DOHH2 (cell line): ENCODE measurements at regions not wholly inside any gene's neighbourhood (a gene's known extent, or its start where the extent isn't known, plus 50 kb on each side); places are given as distances from the start of the nearest gene placed in this dataset.

Source experiments
- H3F3A ChIP-seq: fragments of 200-600 bp; sonication (generic), shearing (Covaris generic); 2 replicates; pipeline ENCODE4 v1.6.0; 2016; ENCODE audit warnings: antibody characterized with exemption, mild to moderate bottlenecking; ENCODE audit not compliant: control insufficient read depth, insufficient read depth
- H3K27ac ChIP-seq: fragments of 200-600 bp; sonication (generic); 2 replicates; pipeline ENCODE4 v1.5.1; 2014; ENCODE audit warnings: low read depth, mild to moderate bottlenecking, low read length, moderate library complexity
- H3K27me3 ChIP-seq: fragments of 200-600 bp; sonication (generic); 2 replicates; pipeline ENCODE4 v1.6.1; 2014; ENCODE audit warnings: mild to moderate bottlenecking, low read length, mixed read lengths; ENCODE audit not compliant: control insufficient read depth
- H3K36me3 ChIP-seq: fragments of 200-600 bp; sonication (generic); 2 replicates; pipeline ENCODE4 v1.6.1; 2014; ENCODE audit warnings: mild to moderate bottlenecking, low read length, moderate library complexity, mixed read lengths; ENCODE audit not compliant: control insufficient read depth
- H3K4me1 ChIP-seq: fragments of 200-600 bp; sonication (generic); 2 replicates; pipeline ENCODE4 v1.6.1; 2014; ENCODE audit warnings: mild to moderate bottlenecking, low read length, mixed read lengths; ENCODE audit not compliant: control insufficient read depth
- H3K4me2 ChIP-seq: fragments of 200-600 bp; sonication (generic); 2 replicates; pipeline ENCODE4 v1.6.0; 2014; ENCODE audit warnings: mild to moderate bottlenecking, low read length, moderate library complexity
- H3K4me3 ChIP-seq: fragments of 200-600 bp; sonication (generic); 2 replicates; pipeline ENCODE4 v1.5.1; 2014; ENCODE audit warnings: mild to moderate bottlenecking, low read length, mixed read lengths
- H3K79me2 ChIP-seq: fragments of 200-600 bp; sonication (generic); 2 replicates; pipeline ENCODE4 v1.6.1; 2014; ENCODE audit warnings: mild to moderate bottlenecking, low read length, mixed read lengths; ENCODE audit not compliant: control insufficient read depth
- H3K9me2 ChIP-seq: fragments of 200-600 bp; sonication (generic); replicated peaks from 2 replicates; pipeline ENCODE4 v1.6.1; 2014; ENCODE audit warnings: mild to moderate bottlenecking, low read length, mixed read lengths; ENCODE audit not compliant: control insufficient read depth
- H3K9me3 ChIP-seq: fragments of 200-600 bp; sonication (generic); 2 replicates; pipeline ENCODE4 v1.6.1; 2014; ENCODE audit warnings: antibody characterized with exemption, low read length, mixed read lengths; ENCODE audit not compliant: control insufficient read depth, insufficient read depth
- H4K20me1 ChIP-seq: fragments of 200-600 bp; sonication (generic); 2 replicates; pipeline ENCODE4 v1.6.0; 2014; ENCODE audit warnings: low read depth, mild to moderate bottlenecking, antibody characterized with exemption, low read length, moderate library complexity; ENCODE audit not compliant: control insufficient read depth, insufficient read depth
- CTCF ChIP-seq: fragments of 200-600 bp; sonication (generic); IDR thresholded peaks from one replicate; pipeline ENCODE4 v1.5.1; 2014; ENCODE audit warnings: antibody characterized with exemption, mild to moderate bottlenecking, low read depth, low read length; ENCODE audit not compliant: poor library complexity, severe bottlenecking
- EZH2phosphoT487 ChIP-seq: fragments of 200-600 bp; sonication (generic); IDR thresholded peaks from 2 replicates; pipeline ENCODE4 v1.6.1; 2017; ENCODE audit warnings: borderline replicate concordance, mild to moderate bottlenecking, antibody characterized with exemption, low read length, moderate library complexity, mixed read lengths

DNA sequence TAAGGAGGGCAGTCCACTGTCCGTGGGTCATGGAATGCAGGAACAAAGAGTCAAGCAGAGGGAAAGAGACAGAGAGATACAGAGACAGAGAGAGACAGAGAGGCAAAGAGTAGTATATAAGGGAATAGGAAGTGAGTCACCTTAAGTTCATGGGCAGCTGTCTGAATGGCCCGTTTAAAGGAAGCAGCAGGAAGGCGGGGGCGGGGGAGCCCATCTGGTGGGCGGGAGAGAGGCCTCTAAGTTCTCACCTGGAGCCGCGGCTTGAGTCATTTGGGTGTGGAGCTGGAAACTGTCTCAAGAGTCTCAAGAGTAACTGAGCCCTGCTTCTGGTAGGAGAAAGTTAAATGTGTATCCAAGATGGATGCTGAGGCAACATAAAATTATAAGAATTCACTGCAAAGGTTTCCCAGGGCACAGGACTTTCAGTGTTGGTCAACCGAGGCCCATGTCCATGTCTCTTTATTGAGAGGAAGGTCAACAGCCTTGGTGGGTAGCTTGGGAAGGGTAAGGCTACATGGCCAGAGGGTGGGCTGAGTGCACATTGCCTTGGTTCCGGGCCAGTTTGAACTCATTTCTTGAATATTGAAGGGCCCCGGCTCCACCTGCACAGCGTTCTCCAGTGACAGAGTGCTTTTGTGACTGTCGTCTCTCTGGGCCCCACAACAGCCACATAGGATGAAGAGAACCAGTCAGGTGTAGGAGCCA lies 85.5 kb upstream of the CACUL1 start:
- no peaks in the 10 kb centered on the region for H3K79me2 ChIP-seq
- no peaks in the 10 kb centered on the region for H3F3A ChIP-seq
- H3K4me1 ChIP-seq: no peaks in the 10 kb centered on the region
- no peaks in the 10 kb centered on the region for H4K20me1 ChIP-seq
- no peak overlapping the region for H3K4me2 ChIP-seq
- no peak for TF ChIP-seq CTCF
- TF ChIP-seq EZH2phosphoT487: no peak
- no peaks in the 10 kb centered on the region for H3K9me3 ChIP-seq
- no peaks in the 10 kb centered on the region for H3K36me3 ChIP-seq
- no peaks in the 10 kb centered on the region for H3K9me2 ChIP-seq
- H3K27me3 ChIP-seq: no peaks in the 10 kb centered on the region; the same call in 1 of the 2 replicates
- no peak overlapping the region for H3K27ac ChIP-seq
- H3K4me3 ChIP-seq: no peak overlapping the region

- H3K27ac ChIP-seq: no peak overlapping the region
- no peaks in the 10 kb centered on the region for H4K20me1 ChIP-seq
- no peaks in the 10 kb centered on the region for H3K36me3 ChIP-seq
- H3K4me1 ChIP-seq: no peaks in the 10 kb centered on the region
- no peaks in the 10 kb centered on the region for H3K9me2 ChIP-seq
- TF ChIP-seq EZH2phosphoT487 (no peak), CTCF (no peak)
- H3K79me2 ChIP-seq: no peaks in the 10 kb centered on the region
- no peak overlapping the region for H3K4me3 ChIP-seq
- no peak overlapping the region for H3K4me2 ChIP-seq
- H3F3A ChIP-seq: no peaks in the 10 kb centered on the region
- no peaks in the 10 kb centered on the region for H3K9me3 ChIP-seq
- H3K27me3 ChIP-seq: no peaks in the 10 kb centered on the region; the same call in 1 of the 2 replicates
Measured at GRCh38 chr10:118840776-118841468, 86.2 kb upstream of the CACUL1 start.

GRCh38 chr10:118841881-118842605 lies 87.3 kb upstream of the CACUL1 start:
- Histone ChIP-seq H3K36me3 (no peaks in the 10 kb centered on the region), H3K27me3 (0 out of 2 replicates have a peak, but pooled peaks cover 3% of the 10 kb centered on the region), H3K9me3 (no peaks in the 10 kb centered on the region), H3K4me2 (no peak overlapping the region), H3K4me3 (no peak overlapping the region), H3K4me1 (no peaks in the 10 kb centered on the region), H3F3A (no peaks in the 10 kb centered on the region), H3K27ac (no peak overlapping the region), H3K9me2 (no peaks in the 10 kb centered on the region), H3K79me2 (no peaks in the 10 kb centered on the region), H4K20me1 (no peaks in the 10 kb centered on the region)
- TF ChIP-seq CTCF: no peak
- TF ChIP-seq EZH2phosphoT487: no peak
